Gastrocnemius medialis (tissue), 4 donors: ENCODE measurements at regions not wholly inside any gene's neighbourhood (a gene's known extent, or its start where the extent isn't known, plus 50 kb on each side); places are given as distances from the start of the nearest gene placed in this dataset.

ENCODE experiments used
- ATAC-seq, 2 donors: fragments of 150-250 bp; one replicate each; pipeline ENCODE4 v1.9.1; 2016
- DNase-seq, 2 donors: peaks; one replicate each; pipeline ENCODE4 v3.0.0-alpha.2; 2019
- H3K27ac ChIP-seq, 4 donors: fragments of 200-600 bp; sonication (generic); 1 replicate in 1 of 4; 2 replicates in 3 of 4; pipeline ENCODE4 v1.5.1; 2016 to 2018; ENCODE audit warnings: mild to moderate bottlenecking in 2 of 4, moderate library complexity in 1 of 4
- H3K27me3 ChIP-seq, 3 donors: fragments of 200-600 bp; sonication (generic) in 2 of 3; 1 replicate in 1 of 3; 2 replicates in 2 of 3; pipeline versions ENCODE4 v1.5.1 to v1.6.0; 2016 to 2019; ENCODE audit warnings: mild to moderate bottlenecking in 1 of 3, moderate library complexity in 1 of 3
- H3K36me3 ChIP-seq, 2 donors: fragments of 200-600 bp; sonication (generic) in 1 of 2; one replicate each; pipeline ENCODE4 v1.5.1; 2017 to 2018
- H3K4me1 ChIP-seq, 2 donors: fragments of 200-600 bp; sonication (generic) in 1 of 2; one replicate each; pipeline ENCODE4 v1.5.1; 2016 to 2017; ENCODE audit warnings: mild to moderate bottlenecking in 2 of 2
- H3K4me3 ChIP-seq, 4 donors: fragments of 200-600 bp; sonication (generic) in 3 of 4; 1 replicate in 1 of 4; 2 replicates in 3 of 4; pipeline ENCODE4 v1.5.1; 2016 to 2019; ENCODE audit warnings: mild to moderate bottlenecking in 2 of 4
- H3K9me3 ChIP-seq, 3 donors: fragments of 200-600 bp; sonication (generic) in 2 of 3; 1 replicate in 1 of 3; 2 replicates in 2 of 3; pipeline ENCODE4 v1.5.1; 2016 to 2019
- POLR2A ChIP-seq, 2 donors: fragments of 450-650 bp; IDR thresholded peaks; one replicate each; pipeline ENCODE4 v1.6.1; 2017; ENCODE audit warnings: antibody characterized with exemption in 2 of 2, mild to moderate bottlenecking in 2 of 2, moderate library complexity in 2 of 2
- in situ Hi-C, 4 donors: fragments of 200-750 bp; cut with MboI; loops; one replicate each; pipeline versions ENCODE4 v1.15.0 to v1.8.0; 2017; ENCODE audit warnings: low sequenced_read_pairs in 4 of 4
- intact Hi-C: fragments of 100-400 bp; cut with DNase I; formaldehyde crosslinking; loops from one replicate; pipeline ENCODE4 v1.15.1; 2023; ENCODE audit warnings: low total_unique reads
- TF ChIP-seq, protein P1 (sequence below), 5 experiments: fragments of 450-650 bp in 3 of 5; fragments of 200-600 bp in 2 of 5; sonication (generic) in 2 of 5; IDR thresholded peaks in 4 of 5; conservative IDR thresholded peaks in 1 of 5; 1 replicate in 4 of 5; 2 replicates in 1 of 5; pipeline ENCODE4 v1.5.1; 2016 to 2019; ENCODE audit warnings: antibody characterized with exemption in 5 of 5, mild to moderate bottlenecking in 3 of 5, moderate library complexity in 3 of 5

GRCh38 chr4:160316036-160316435 lies 1213.2 kb downstream of the RAPGEF2 start:
- in situ Hi-C loops: no loop called here
- no peak for TF ChIP-seq POLR2A (IDR thresholded peaks at IDR 0.05)
- TF ChIP-seq, protein P1, sequence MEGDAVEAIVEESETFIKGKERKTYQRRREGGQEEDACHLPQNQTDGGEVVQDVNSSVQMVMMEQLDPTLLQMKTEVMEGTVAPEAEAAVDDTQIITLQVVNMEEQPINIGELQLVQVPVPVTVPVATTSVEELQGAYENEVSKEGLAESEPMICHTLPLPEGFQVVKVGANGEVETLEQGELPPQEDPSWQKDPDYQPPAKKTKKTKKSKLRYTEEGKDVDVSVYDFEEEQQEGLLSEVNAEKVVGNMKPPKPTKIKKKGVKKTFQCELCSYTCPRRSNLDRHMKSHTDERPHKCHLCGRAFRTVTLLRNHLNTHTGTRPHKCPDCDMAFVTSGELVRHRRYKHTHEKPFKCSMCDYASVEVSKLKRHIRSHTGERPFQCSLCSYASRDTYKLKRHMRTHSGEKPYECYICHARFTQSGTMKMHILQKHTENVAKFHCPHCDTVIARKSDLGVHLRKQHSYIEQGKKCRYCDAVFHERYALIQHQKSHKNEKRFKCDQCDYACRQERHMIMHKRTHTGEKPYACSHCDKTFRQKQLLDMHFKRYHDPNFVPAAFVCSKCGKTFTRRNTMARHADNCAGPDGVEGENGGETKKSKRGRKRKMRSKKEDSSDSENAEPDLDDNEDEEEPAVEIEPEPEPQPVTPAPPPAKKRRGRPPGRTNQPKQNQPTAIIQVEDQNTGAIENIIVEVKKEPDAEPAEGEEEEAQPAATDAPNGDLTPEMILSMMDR (IDR thresholded peaks at IDR 0.05 in 4 of 5, conservative IDR thresholded peaks at IDR 0.05 in 1 of 5): no peak
- ATAC-seq: no peak

DNA sequence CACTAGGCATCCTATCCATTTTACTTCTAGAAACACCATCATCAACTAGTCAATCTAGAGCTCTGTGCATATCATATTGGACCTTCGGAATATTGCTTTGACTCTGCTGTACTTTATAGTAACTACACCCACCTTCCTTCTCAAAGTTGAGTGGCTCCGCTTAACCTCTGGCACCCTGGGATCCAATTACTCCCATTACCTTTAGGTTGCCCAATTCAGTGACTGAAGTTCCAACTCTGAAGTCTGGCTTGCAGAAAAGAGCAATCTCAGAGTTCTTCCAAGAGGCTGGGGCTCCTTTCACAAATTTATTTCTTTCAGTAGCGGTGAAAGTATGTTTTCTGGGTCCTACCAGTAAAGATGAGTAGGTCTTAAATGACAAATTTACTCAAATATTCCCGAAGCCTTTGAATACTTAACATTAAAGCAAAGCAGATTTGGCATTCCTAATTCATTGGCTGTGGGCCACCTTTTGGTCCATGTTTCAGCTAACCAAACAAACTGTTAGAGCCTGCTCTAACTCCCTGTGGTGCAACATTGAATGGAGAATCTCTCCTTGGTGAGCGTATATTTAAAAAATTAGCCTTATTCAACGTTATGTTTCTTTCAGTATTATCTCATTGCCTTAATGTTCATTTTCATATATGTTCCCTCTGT lies 1215.8 kb downstream of the RAPGEF2 start:
- TF ChIP-seq, protein P1 (IDR thresholded peaks at IDR 0.05 in 4 of 5, conservative IDR thresholded peaks at IDR 0.05 in 1 of 5): no peak
- no peak for TF ChIP-seq POLR2A (IDR thresholded peaks at IDR 0.05)
- no peak for ATAC-seq

More at GRCh38 chr4:160316036-160316435, 1213.2 kb downstream of the RAPGEF2 start:
- no peaks in the 10 kb centered on the region for H3K27me3 ChIP-seq
- H3K9me3 ChIP-seq: no peaks in the 10 kb centered on the region
- DNase-seq: no peak
- no peak overlapping the region for H3K4me3 ChIP-seq
- intact Hi-C loops: no loop called here
- H3K27ac ChIP-seq: no peak overlapping the region
- no peaks in the 10 kb centered on the region for H3K4me1 ChIP-seq
- H3K36me3 ChIP-seq: no peaks in the 10 kb centered on the region

GRCh38 chr4:160319221-160319867 lies 1216.5 kb downstream of the RAPGEF2 start:
- ATAC-seq: no peak
- no peaks in the 10 kb centered on the region for H3K4me1 ChIP-seq
- no peak overlapping the region for H3K4me3 ChIP-seq
- no peaks in the 10 kb centered on the region for H3K27me3 ChIP-seq
- DNase-seq: no peak
- no peak overlapping the region for H3K27ac ChIP-seq
- in situ Hi-C loops (no loop called here), intact Hi-C loops (no loop called here)
- H3K36me3 ChIP-seq: no peaks in the 10 kb centered on the region
- no peaks in the 10 kb centered on the region for H3K9me3 ChIP-seq
- no peak for TF ChIP-seq POLR2A (IDR thresholded peaks at IDR 0.05)
- TF ChIP-seq, protein P1 (IDR thresholded peaks at IDR 0.05 in 4 of 5, conservative IDR thresholded peaks at IDR 0.05 in 1 of 5): no peak

More for the DNA sequence above, 1215.8 kb downstream of the RAPGEF2 start:
- Histone ChIP-seq H3K4me3 (no peak overlapping the region), H3K36me3 (no peaks in the 10 kb centered on the region), H3K9me3 (no peaks in the 10 kb centered on the region), H3K4me1 (no peaks in the 10 kb centered on the region), H3K27me3 (no peaks in the 10 kb centered on the region), H3K27ac (no peak overlapping the region)
- in situ Hi-C loops (no loop called here), intact Hi-C loops (no loop called here)
- DNase-seq: no peak

GRCh38 chr4:160319868-160320260 lies 1217.0 kb downstream of the RAPGEF2 start:
- DNase-seq: no peak
- no peak for ATAC-seq
- Histone ChIP-seq H3K4me1 (no peaks in the 10 kb centered on the region), H3K4me3 (no peak overlapping the region), H3K9me3 (no peaks in the 10 kb centered on the region), H3K27me3 (no peaks in the 10 kb centered on the region), H3K36me3 (no peaks in the 10 kb centered on the region), H3K27ac (no peak overlapping the region)
- in situ Hi-C loops (no loop called here), intact Hi-C loops (no loop called here)
- TF ChIP-seq POLR2A (IDR thresholded peaks at IDR 0.05): no peak
- TF ChIP-seq, protein P1 (IDR thresholded peaks at IDR 0.05 in 4 of 5, conservative IDR thresholded peaks at IDR 0.05 in 1 of 5): no peak
